ENCODE measurements at regions not wholly inside any gene's neighbourhood (a gene's known extent, or its start where the extent isn't known, plus 50 kb on each side); places are given as distances from the start of the nearest gene placed in this dataset.
A peak's percentile ranks its signal among the peaks of the same experiment; 100 is the strongest.

DNA sequence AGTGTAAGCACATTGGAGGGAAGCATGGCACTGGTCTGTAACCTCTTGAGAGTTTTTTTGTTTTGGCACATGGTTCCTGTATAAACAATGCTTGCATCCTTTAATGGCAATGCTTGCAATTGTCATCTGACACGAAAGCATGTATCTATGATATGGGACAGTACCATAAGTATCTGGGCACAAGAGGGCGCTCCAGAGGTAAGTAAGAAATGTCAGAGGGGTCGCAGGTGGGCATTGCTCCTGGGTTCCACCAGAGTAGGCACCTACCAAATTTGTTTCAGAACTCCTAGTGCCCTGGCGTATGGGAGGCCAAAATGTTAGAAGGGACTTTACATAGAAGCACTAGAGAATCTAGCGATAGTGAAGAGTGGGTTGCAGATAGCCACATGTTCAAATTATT, 58.7 kb upstream of the BCHE start:
- intact Hi-C loops (cut with DNase I, micrococcal nuclease), result no loop called here
- POLR2A ChIA-PET, result no interaction called here
- ATAC-seq (no peak), DNase-seq (peak; percentile 26)
- Mint-ChIP-seq H3K27ac (no peak overlapping the region), H3K27me3 (no peaks in the 10 kb centered on the region), H3K9me3 (ENCODE audit: low read depth) (peaks cover 3% of the 10 kb centered on the region), H3K4me1 (no peaks in the 10 kb centered on the region), H3K4me3 (no peak overlapping the region), H3K36me3 (ENCODE audit: low read depth) (no peaks in the 10 kb centered on the region)
- CTCF ChIA-PET, result no interaction called here

DNA sequence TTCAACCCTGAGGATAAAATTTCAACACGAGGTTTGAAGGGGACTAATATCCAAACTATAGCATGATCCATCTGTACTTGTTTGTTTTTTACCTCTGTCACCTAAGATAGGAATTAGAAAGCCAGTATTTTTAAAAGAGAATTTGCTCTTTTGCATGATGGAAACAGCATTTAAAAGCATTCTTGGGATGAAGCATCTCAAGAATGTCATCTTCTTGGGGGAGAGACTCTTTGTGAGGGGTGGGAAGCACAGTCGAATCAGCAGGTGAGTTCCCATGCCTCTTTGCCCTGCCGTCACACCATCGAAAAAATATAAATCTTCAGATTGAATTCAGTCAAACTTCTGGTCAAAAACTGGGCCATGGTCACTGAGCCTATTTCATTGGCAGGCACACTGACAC, 55.3 kb upstream of the BCHE start:
- Mint-ChIP-seq H3K36me3 (ENCODE audit: low read depth) (no peaks in the 10 kb centered on the region), H3K9me3 (ENCODE audit: low read depth) (peaks cover 3% of the 10 kb centered on the region), H3K27ac (no peak overlapping the region), H3K4me3 (no peak overlapping the region), H3K27me3 (no peaks in the 10 kb centered on the region), H3K4me1 (no peaks in the 10 kb centered on the region)
- DNase-seq, result no peak
- ChIA-PET POLR2A (no interaction called here), CTCF (no interaction called here)
- ATAC-seq, result no peak
- intact Hi-C loops (cut with DNase I, micrococcal nuclease), result no loop called here

Data from activated CD4-positive, alpha-beta T cell treated with anti-CD3 and anti-CD28 coated beads for 36 hours (primary cell).